AG10803 (cell line): ENCODE measurements at regions not wholly inside any gene's neighbourhood (a gene's known extent, or its start where the extent isn't known, plus 50 kb on each side); places are given as distances from the start of the nearest gene placed in this dataset.

Source experiments
- DNase-seq: peaks from one replicate; pipeline ENCODE4 v3.0.0; 2010; ENCODE audit warnings: low read depth
- H3K4me3 ChIP-seq: 2 replicates; pipeline ENCODE4 v1.5.1; 2011; ENCODE audit warnings: mild to moderate bottlenecking, low read length, control low read depth
- CTCF ChIP-seq: conservative IDR thresholded peaks from 2 replicates; pipeline ENCODE4 v1.5.1; 2011; ENCODE audit warnings: mild to moderate bottlenecking, low read length, control low read depth, inconsistent platforms

GRCh38 chr4:66073961-66074360 is 403.7 kb upstream of the EPHA5 start:
- TF ChIP-seq CTCF, result no peak
- no peak for DNase-seq
- no peak overlapping the region for H3K4me3 ChIP-seq

GRCh38 chr4:66071911-66072310 is 401.6 kb upstream of the EPHA5 start:
- no peak for TF ChIP-seq CTCF
- DNase-seq, result no peak
- no peak overlapping the region for H3K4me3 ChIP-seq

GRCh38 chr4:66062921-66063320 is 392.6 kb upstream of the EPHA5 start:
- DNase-seq, result no peak
- no peak for TF ChIP-seq CTCF

GRCh38 chr4:66062044-66062443 is 391.8 kb upstream of the EPHA5 start:
- DNase-seq, result peak; percentile 0
- H3K4me3 ChIP-seq, result no peak overlapping the region
- TF ChIP-seq CTCF, result no peak

More at GRCh38 chr4:66062921-66063320, 392.6 kb upstream of the EPHA5 start:
- no peak overlapping the region for H3K4me3 ChIP-seq

GRCh38 chr4:66059556-66059955 is 389.3 kb upstream of the EPHA5 start:
- TF ChIP-seq CTCF, result no peak

GRCh38 chr4:66059136-66059535 is 388.8 kb upstream of the EPHA5 start:
- no peak for TF ChIP-seq CTCF
- no peak overlapping the region for H3K4me3 ChIP-seq
- no peak for DNase-seq

More at GRCh38 chr4:66059556-66059955, 389.3 kb upstream of the EPHA5 start:
- no peak overlapping the region for H3K4me3 ChIP-seq
- DNase-seq, result no peak

- no peak for TF ChIP-seq CTCF
- no peak overlapping the region for H3K4me3 ChIP-seq
- no peak for DNase-seq
These were observed 385.7 kb upstream of the EPHA5 start for GRCh38 chr4:66055999-66056398.
